Nephron progenitor cell (in vitro differentiated cells): ENCODE measurements at regions not wholly inside any gene's neighbourhood (a gene's known extent, or its start where the extent isn't known, plus 50 kb on each side); places are given as distances from the start of the nearest gene placed in this dataset.

Experiments
- DNase-seq: peaks from one replicate; pipeline ENCODE4 v3.0.0; 2021
- H3K27ac Mint-ChIP-seq: 2 replicates; pipeline ENCODE4 v1.8.0; 2021; ENCODE audit warnings: mild to moderate bottlenecking, moderate library complexity, mixed read lengths
- H3K27me3 Mint-ChIP-seq: 2 replicates; pipeline ENCODE4 v1.8.0; 2021; ENCODE audit warnings: mild to moderate bottlenecking, low read depth, mixed read lengths; ENCODE audit not compliant: poor library complexity
- H3K36me3 Mint-ChIP-seq: 2 replicates; pipeline ENCODE4 v1.8.0; 2021; ENCODE audit warnings: low read depth, mixed read lengths
- H3K4me1 Mint-ChIP-seq: 2 replicates; pipeline ENCODE4 v1.8.0; 2021; ENCODE audit warnings: mixed read lengths
- H3K4me3 Mint-ChIP-seq: 2 replicates; pipeline ENCODE4 v1.8.0; 2021; ENCODE audit warnings: mild to moderate bottlenecking, moderate library complexity, mixed read lengths
- H3K9me3 Mint-ChIP-seq: 2 replicates; pipeline ENCODE4 v1.8.0; 2021; ENCODE audit warnings: mild to moderate bottlenecking, moderate library complexity, mixed read lengths
- CTCF ChIP-seq: fragments of 200-600 bp; sonication (generic); IDR thresholded peaks from 2 replicates; pipeline ENCODE4 v1.5.0; 2021; ENCODE audit warnings: antibody characterized with exemption

- no peak for TF ChIP-seq CTCF
- H3K4me1 Mint-ChIP-seq, result no peaks in the 10 kb centered on the region
- DNase-seq, result no peak
- no peak overlapping the region for H3K27ac Mint-ChIP-seq
- no peak overlapping the region for H3K4me3 Mint-ChIP-seq
- no peaks in the 10 kb centered on the region for H3K27me3 Mint-ChIP-seq
- H3K36me3 Mint-ChIP-seq, result no peaks in the 10 kb centered on the region
- H3K9me3 Mint-ChIP-seq, result peaks cover 4% of the 10 kb centered on the region
Measured at GRCh38 chr13:71339736-71340135, 527.3 kb downstream of the DACH1 start.

GRCh38 chr13:71339005-71339404 lies 528.0 kb downstream of the DACH1 start:
- DNase-seq, result no peak
- no peaks in the 10 kb centered on the region for H3K27me3 Mint-ChIP-seq

GRCh38 chr13:71338070-71338469 lies 528.9 kb downstream of the DACH1 start:
- no peak overlapping the region for H3K27ac Mint-ChIP-seq
- H3K27me3 Mint-ChIP-seq, result no peaks in the 10 kb centered on the region
- no peak for DNase-seq
- H3K4me1 Mint-ChIP-seq, result no peaks in the 10 kb centered on the region
- H3K36me3 Mint-ChIP-seq, result no peaks in the 10 kb centered on the region
- no peak for TF ChIP-seq CTCF
- H3K4me3 Mint-ChIP-seq, result no peak overlapping the region
- H3K9me3 Mint-ChIP-seq, result no peaks in the 10 kb centered on the region

More at GRCh38 chr13:71339005-71339404, 528.0 kb downstream of the DACH1 start:
- Mint-ChIP-seq H3K27ac (no peak overlapping the region), H3K4me1 (no peaks in the 10 kb centered on the region), H3K9me3 (no peaks in the 10 kb centered on the region), H3K4me3 (no peak overlapping the region), H3K36me3 (no peaks in the 10 kb centered on the region)
- no peak for TF ChIP-seq CTCF

- Mint-ChIP-seq H3K9me3 (no peaks in the 10 kb centered on the region), H3K4me1 (peaks cover 7% of the 10 kb centered on the region)
Measured at GRCh38 chr13:71327266-71327665, 539.7 kb downstream of the DACH1 start.

DNA sequence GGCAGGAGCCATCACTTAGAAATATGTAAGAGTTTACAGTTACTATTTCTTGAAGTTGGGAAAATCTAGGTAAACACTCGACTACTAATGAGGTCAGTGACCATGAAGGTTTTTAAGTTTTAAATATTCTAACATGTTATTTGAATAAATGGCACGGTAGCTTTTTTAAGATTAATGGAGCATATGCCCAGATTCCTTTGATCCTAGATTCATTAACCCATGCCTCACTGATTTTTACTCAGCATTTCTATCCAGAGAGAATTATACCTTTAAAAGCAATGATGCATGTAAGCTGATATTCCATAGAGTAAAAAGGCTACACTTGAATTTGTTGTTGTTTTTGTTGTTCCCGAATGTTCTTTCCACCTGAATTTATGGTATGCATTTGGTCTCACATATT lies 541.4 kb downstream of the DACH1 start:
- H3K27me3 Mint-ChIP-seq, result no peaks in the 10 kb centered on the region
- DNase-seq, result no peak
- no peak for TF ChIP-seq CTCF
- peaks cover 7% of the 10 kb centered on the region for H3K9me3 Mint-ChIP-seq
- peaks cover 7% of the 10 kb centered on the region for H3K4me1 Mint-ChIP-seq
- no peak overlapping the region for H3K4me3 Mint-ChIP-seq
- no peaks in the 10 kb centered on the region for H3K36me3 Mint-ChIP-seq
- no peak overlapping the region for H3K27ac Mint-ChIP-seq

More at GRCh38 chr13:71327266-71327665, 539.7 kb downstream of the DACH1 start:
- Mint-ChIP-seq H3K4me3 (no peak overlapping the region), H3K27ac (no peak overlapping the region), H3K27me3 (no peaks in the 10 kb centered on the region), H3K36me3 (no peaks in the 10 kb centered on the region)
- no peak for DNase-seq
- TF ChIP-seq CTCF, result no peak

DNA sequence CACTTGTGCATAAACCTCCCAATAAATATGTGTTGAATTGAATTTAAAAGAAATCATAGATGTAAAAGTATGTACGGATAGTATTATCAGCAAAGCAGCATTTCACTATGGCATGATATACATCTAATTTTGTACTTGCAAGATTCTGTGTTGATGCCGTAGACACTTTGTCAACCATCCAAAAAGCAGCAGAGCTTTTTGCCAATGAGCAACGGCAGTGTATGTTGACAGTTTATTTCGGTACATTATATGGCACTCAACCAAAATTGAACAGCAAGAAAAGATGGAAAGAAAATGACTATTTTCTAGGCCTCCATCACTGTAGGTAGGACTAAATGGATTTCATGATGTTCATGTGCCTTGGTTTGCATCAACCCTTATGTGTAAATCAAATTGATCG lies 543.7 kb downstream of the DACH1 start:
- H3K27ac Mint-ChIP-seq, result no peak overlapping the region
- no peak for TF ChIP-seq CTCF
- H3K4me1 Mint-ChIP-seq, result no peaks in the 10 kb centered on the region
- no peak overlapping the region for H3K4me3 Mint-ChIP-seq
- H3K27me3 Mint-ChIP-seq, result no peaks in the 10 kb centered on the region
- DNase-seq, result no peak
- H3K9me3 Mint-ChIP-seq, result peaks cover 15% of the 10 kb centered on the region
- H3K36me3 Mint-ChIP-seq, result no peaks in the 10 kb centered on the region
